ENCODE measurements at regions not wholly inside any gene's neighbourhood (a gene's known extent, or its start where the extent isn't known, plus 50 kb on each side); places are given as distances from the start of the nearest gene placed in this dataset.

DNA sequence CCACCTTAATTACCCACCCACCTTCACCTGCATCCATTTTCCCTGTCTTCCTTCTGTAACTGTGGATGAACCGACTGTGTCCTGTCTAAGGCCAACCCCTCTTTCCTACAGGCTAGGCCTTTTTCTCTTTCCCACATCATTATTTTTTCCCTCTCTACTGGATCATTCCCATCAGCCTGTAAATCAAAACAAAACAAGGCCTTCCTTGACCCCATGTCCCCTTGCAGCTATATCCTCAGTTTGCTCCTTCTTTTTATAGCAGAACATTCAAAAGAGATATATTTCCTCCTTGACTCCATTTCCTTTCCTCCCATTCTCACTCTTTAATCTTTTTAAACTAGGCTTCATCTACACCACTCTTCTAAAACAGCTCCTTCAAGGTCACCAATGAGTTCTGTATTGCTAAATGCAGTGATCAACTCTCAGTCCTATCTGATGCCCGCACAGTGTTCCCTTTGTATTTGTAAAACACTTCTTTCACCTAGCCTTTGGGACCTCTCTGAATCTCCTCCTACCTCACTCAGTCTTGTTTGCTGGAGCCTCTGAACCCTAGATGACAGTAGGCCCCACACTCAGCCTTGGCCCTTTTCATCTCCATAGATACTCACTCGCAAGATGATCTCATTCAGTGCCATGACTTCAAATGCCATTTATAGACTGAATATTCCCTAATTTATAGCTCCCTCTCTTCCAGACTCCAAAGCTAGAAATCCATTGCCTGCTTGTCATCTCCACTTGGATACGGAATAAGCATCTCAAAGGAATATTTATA lies 55.7 kb downstream of the CXCR4 start:
- Histone ChIP-seq H3K4me1 (peaks cover 26% of the 10 kb centered on the region), H3K4me2 (no peak overlapping the region), H3K36me3 (no peaks in the 10 kb centered on the region), H3K9me3 (no peaks in the 10 kb centered on the region), H3K27ac (no peak overlapping the region), H3K4me3 (no peak overlapping the region), H4K20me1 (no peaks in the 10 kb centered on the region), H3K9ac (no peak overlapping the region), H3K27me3 (no peaks in the 10 kb centered on the region)
- no peak for TF ChIP-seq Cebpa-rat (IDR thresholded peaks at IDR 0.05)

DNA sequence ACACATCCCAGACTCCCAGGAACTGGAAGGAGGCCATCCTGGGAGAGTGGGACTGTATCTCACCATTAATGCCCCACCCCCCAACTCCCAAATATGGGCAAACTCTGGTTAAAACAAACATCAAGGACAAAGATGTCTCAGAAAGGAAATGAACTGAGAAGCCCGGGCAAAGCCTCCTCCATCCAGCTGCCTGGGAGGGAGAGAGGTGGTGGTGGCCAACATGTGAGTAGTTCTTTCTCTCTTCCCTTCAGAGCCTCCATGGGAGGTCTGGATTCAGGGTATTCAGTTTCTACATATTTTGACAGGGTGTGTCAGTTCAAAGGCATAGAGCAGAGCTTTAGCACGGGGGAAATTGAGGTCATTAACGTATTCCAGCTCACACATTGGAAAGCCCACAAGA lies 57.5 kb downstream of the CXCR4 start:
- Histone ChIP-seq H3K27ac (no peak overlapping the region), H3K4me1 (peaks cover 20% of the 10 kb centered on the region)

GRCh38 chr2:136059036-136059472 lies 58.9 kb downstream of the CXCR4 start:
- H3K27ac ChIP-seq = no peak overlapping the region
- peak overlapping the region; percentile 32 for H3K4me2 ChIP-seq
- no peak overlapping the region for H3K9ac ChIP-seq
- H3K4me3 ChIP-seq = no peak overlapping the region
- H3K27me3 ChIP-seq = no peaks in the 10 kb centered on the region
- TF ChIP-seq Cebpa-rat (IDR thresholded peaks at IDR 0.05) = no peak
- peaks cover 13% of the 10 kb centered on the region; the same call in 1 of the 2 replicates for H3K4me1 ChIP-seq
- no peaks in the 10 kb centered on the region for H3K9me3 ChIP-seq
- H4K20me1 ChIP-seq = no peaks in the 10 kb centered on the region
- no peaks in the 10 kb centered on the region for H3K36me3 ChIP-seq

More for the DNA sequence above, 57.5 kb downstream of the CXCR4 start:
- Histone ChIP-seq H3K36me3 (no peaks in the 10 kb centered on the region), H3K9me3 (no peaks in the 10 kb centered on the region), H3K27me3 (no peaks in the 10 kb centered on the region), H4K20me1 (no peaks in the 10 kb centered on the region), H3K4me2 (no peak overlapping the region), H3K4me3 (no peak overlapping the region), H3K9ac (no peak overlapping the region)
- no peak for TF ChIP-seq Cebpa-rat (IDR thresholded peaks at IDR 0.05)

- H3K9ac ChIP-seq = no peak overlapping the region
- no peaks in the 10 kb centered on the region for H3K27me3 ChIP-seq
- no peaks in the 10 kb centered on the region for H3K9me3 ChIP-seq
- no peak overlapping the region for H3K4me2 ChIP-seq
- H3K4me3 ChIP-seq = no peak overlapping the region
- H3K36me3 ChIP-seq = no peaks in the 10 kb centered on the region
- no peak overlapping the region for H3K27ac ChIP-seq
- H3K4me1 ChIP-seq = peaks cover 13% of the 10 kb centered on the region; the same call in 1 of the 2 replicates
- TF ChIP-seq Cebpa-rat (IDR thresholded peaks at IDR 0.05) = no peak
- no peaks in the 10 kb centered on the region for H4K20me1 ChIP-seq
Measured at GRCh38 chr2:136058262-136058661, 59.7 kb downstream of the CXCR4 start.

DNA sequence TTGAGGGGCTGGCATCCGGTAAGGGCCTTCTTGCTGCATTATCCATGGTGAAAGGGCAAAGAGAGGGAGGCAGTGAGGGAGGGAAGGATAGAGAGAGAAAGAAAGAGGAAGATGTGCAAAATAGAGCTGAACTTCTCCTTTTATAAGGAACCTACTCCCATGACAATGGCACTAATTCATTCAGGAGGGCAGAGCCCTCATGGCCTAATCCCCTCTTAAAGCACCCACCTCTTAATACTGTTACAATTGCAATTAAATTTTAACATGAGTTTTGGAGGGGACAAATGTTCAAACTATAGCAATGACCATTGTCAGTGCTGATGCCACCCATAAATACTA lies 60.2 kb downstream of the CXCR4 start:
- Histone ChIP-seq H3K27ac (no peak overlapping the region), H3K36me3 (no peaks in the 10 kb centered on the region), H3K9ac (no peak overlapping the region), H4K20me1 (no peaks in the 10 kb centered on the region), H3K9me3 (no peaks in the 10 kb centered on the region), H3K4me2 (no peak overlapping the region), H3K27me3 (no peaks in the 10 kb centered on the region), H3K4me3 (no peak overlapping the region), H3K4me1 (peaks cover 16% of the 10 kb centered on the region; the same call in 1 of the 2 replicates)
- no peak for TF ChIP-seq Cebpa-rat (IDR thresholded peaks at IDR 0.05)

DNA sequence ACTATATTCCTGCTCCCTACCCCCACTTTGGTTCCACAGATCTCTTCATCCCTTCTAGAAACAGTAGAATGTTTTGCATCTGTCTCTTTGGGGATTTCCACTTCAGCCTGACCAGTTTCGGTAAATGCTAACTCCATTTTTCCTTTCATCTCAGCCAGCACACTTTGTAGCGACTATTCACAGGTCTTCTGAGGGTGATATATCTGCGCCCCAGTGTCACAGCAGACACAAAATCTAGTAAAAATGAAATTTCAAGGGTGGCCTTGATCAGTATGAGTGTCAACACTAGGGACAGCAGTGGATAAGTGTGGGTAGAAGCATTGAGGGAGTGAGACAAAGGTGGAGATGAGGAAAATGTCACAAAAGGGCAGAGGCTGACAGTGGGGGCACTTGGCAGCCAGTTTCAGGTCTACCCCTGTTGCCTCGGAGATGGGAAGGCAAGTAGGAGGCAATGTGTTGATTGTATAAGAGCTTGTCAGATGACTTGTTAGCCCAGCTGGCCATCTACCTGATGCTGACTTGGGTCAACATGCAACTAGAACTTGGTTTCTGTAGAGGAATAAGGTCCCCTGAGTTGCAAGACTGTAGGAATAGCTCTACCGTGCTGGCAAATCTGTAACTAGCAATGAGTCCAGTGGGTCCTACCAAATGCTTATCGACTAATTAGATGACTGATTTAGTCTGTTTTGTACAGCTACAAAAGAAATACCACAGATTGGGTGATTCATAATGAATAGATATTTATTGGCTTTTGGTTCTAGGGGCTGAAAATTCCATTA lies 60.7 kb downstream of the CXCR4 start:
- TF ChIP-seq Cebpa-rat (IDR thresholded peaks at IDR 0.05) = no peak
- Histone ChIP-seq H3K9ac (no peak overlapping the region), H4K20me1 (no peaks in the 10 kb centered on the region), H3K27ac (no peak overlapping the region), H3K9me3 (no peaks in the 10 kb centered on the region), H3K4me3 (no peak overlapping the region), H3K4me1 (peaks cover 21% of the 10 kb centered on the region), H3K36me3 (no peaks in the 10 kb centered on the region), H3K27me3 (no peaks in the 10 kb centered on the region), H3K4me2 (no peak overlapping the region)

DNA sequence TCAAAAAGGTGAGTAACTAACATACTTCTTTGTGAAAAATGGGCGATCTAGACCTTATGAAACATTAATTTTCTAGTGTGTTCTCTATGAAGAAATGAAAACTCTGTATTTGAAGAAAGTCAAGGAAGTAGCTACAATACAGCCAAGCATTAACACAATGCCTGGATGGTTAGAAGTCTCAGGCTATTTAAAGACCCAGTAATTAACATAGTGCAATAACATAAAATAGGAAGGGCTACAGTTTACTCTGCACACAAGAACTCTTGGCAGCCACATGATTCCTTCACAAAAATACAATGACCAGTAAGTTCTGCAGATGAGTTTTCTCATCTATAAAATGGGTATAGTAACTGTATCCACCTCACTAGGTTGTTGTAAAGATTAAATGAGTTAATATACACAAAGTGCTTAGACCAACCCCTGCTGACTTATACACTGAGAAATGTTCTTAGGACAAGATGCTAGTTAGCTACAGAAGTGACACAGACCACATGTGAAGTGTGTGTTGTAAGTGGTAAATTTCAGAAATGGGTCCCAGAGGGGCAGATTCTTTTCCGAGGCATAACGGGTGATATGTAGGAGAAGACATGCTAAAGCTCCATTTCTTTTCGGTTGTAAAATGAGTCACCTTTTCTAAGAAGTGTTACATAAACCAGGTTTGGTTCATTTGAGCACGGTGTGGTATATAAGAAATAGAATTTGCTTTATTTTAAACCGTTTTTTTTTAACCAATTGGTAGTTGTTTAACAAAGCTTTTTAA lies 61.8 kb downstream of the CXCR4 start:
- H3K4me1 ChIP-seq = peaks cover 29% of the 10 kb centered on the region
- no peaks in the 10 kb centered on the region for H3K27me3 ChIP-seq
- H3K4me2 ChIP-seq = no peak overlapping the region
- no peaks in the 10 kb centered on the region for H3K9me3 ChIP-seq
- H3K36me3 ChIP-seq = no peaks in the 10 kb centered on the region
- H4K20me1 ChIP-seq = no peaks in the 10 kb centered on the region
- H3K4me3 ChIP-seq = no peak overlapping the region
- no peak overlapping the region for H3K9ac ChIP-seq
- TF ChIP-seq Cebpa-rat (IDR thresholded peaks at IDR 0.05) = no peak
- no peak overlapping the region for H3K27ac ChIP-seq

- Histone ChIP-seq H3K4me1 (peaks cover 29% of the 10 kb centered on the region), H4K20me1 (no peaks in the 10 kb centered on the region), H3K27me3 (no peaks in the 10 kb centered on the region), H3K36me3 (no peaks in the 10 kb centered on the region), H3K9ac (no peak overlapping the region), H3K4me3 (no peak overlapping the region), H3K4me2 (no peak overlapping the region), H3K27ac (no peak overlapping the region), H3K9me3 (no peaks in the 10 kb centered on the region)
- TF ChIP-seq Cebpa-rat (IDR thresholded peaks at IDR 0.05) = no peak
Measured at GRCh38 chr2:136054856-136055255, 63.1 kb downstream of the CXCR4 start.

- Histone ChIP-seq H3K4me2 (peak overlapping the region; percentile 64), H3K27ac (no peak overlapping the region), H3K36me3 (no peaks in the 10 kb centered on the region), H3K4me1 (peaks cover 16% of the 10 kb centered on the region), H3K9me3 (no peaks in the 10 kb centered on the region), H3K9ac (no peak overlapping the region), H4K20me1 (no peaks in the 10 kb centered on the region), H3K27me3 (no peaks in the 10 kb centered on the region), H3K4me3 (no peak overlapping the region)
- no peak for TF ChIP-seq Cebpa-rat (IDR thresholded peaks at IDR 0.05)
Measured at GRCh38 chr2:136052369-136053362, 65.3 kb downstream of the CXCR4 start.
